H9 (cell line): ENCODE measurements at regions not wholly inside any gene's neighbourhood (a gene's known extent, or its start where the extent isn't known, plus 50 kb on each side); places are given as distances from the start of the nearest gene placed in this dataset.

Source experiments
- DNase-seq: peaks from one replicate; pipeline ENCODE4 v3.0.0-alpha.2; 2017
- H2AFZ ChIP-seq: one replicate; pipeline ENCODE4 v1.6.1; 2013; ENCODE audit warnings: mild to moderate bottlenecking, low read length, control low read depth, moderate library complexity
- H2AK5ac ChIP-seq: 2 replicates; pipeline ENCODE4 v1.6.1; 2013; ENCODE audit warnings: low read length, control low read depth, mixed read lengths; ENCODE audit not compliant: insufficient read length
- H2BK120ac ChIP-seq: one replicate; pipeline ENCODE4 v1.6.1; 2013; ENCODE audit warnings: low read depth, mild to moderate bottlenecking, low read length, control low read depth, inconsistent platforms; ENCODE audit not compliant: poor library complexity, severe bottlenecking
- H2BK12ac ChIP-seq: 2 replicates; pipeline ENCODE4 v1.6.1; 2013; ENCODE audit warnings: low read length, control low read depth, mixed read lengths, low read depth; ENCODE audit not compliant: insufficient read length
- H2BK15ac ChIP-seq: 2 replicates; pipeline ENCODE4 v1.6.1; 2013; ENCODE audit warnings: low read depth, low read length, control low read depth
- H2BK20ac ChIP-seq: one replicate; pipeline ENCODE4 v1.6.1; 2013; ENCODE audit warnings: low read depth, mild to moderate bottlenecking, low read length, control low read depth, inconsistent platforms; ENCODE audit not compliant: poor library complexity, severe bottlenecking
- H2BK5ac ChIP-seq: 2 replicates; pipeline ENCODE4 v1.6.1; 2013; ENCODE audit warnings: low read length, control low read depth, mixed read lengths; ENCODE audit not compliant: insufficient read length
- H3K14ac ChIP-seq: 2 replicates; pipeline ENCODE4 v1.6.1; 2013; ENCODE audit warnings: low read length, control low read depth; ENCODE audit not compliant: insufficient read depth
- H3K18ac ChIP-seq: 2 replicates; pipeline ENCODE4 v1.6.1; 2013; ENCODE audit warnings: low read depth, mild to moderate bottlenecking, mixed read lengths, low read length, control low read depth; ENCODE audit not compliant: insufficient read length
- H3K23ac ChIP-seq: 2 replicates; pipeline ENCODE4 v1.6.1; 2013; ENCODE audit warnings: low read length, control low read depth, mixed read lengths, low read depth; ENCODE audit not compliant: insufficient read length
- H3K23me2 ChIP-seq: 2 replicates; pipeline ENCODE4 v1.6.1; 2013; ENCODE audit warnings: low read depth, mild to moderate bottlenecking, mixed read lengths, low read length, control low read depth; ENCODE audit not compliant: insufficient read length, poor library complexity, severe bottlenecking
- H3K27ac ChIP-seq: 2 replicates; pipeline ENCODE4 v1.5.1; 2013; ENCODE audit warnings: low read length, control low read depth, mixed read lengths, low read depth; ENCODE audit not compliant: insufficient read length
- H3K27me3 ChIP-seq: 2 replicates; pipeline ENCODE4 v1.6.1; 2013; ENCODE audit warnings: low read length, control low read depth, inconsistent platforms; ENCODE audit not compliant: insufficient read depth
- H3K4ac ChIP-seq: 2 replicates; pipeline ENCODE4 v1.6.1; 2013; ENCODE audit warnings: low read depth, mild to moderate bottlenecking, control low read depth, inconsistent platforms, low read length, moderate library complexity
- H3K4me1 ChIP-seq: 2 replicates; pipeline ENCODE4 v1.6.1; 2013; ENCODE audit warnings: low read length, control low read depth, inconsistent platforms; ENCODE audit not compliant: insufficient read depth
- H3K4me2 ChIP-seq: 2 replicates; pipeline ENCODE4 v1.6.1; 2013; ENCODE audit warnings: low read length, control low read depth, mixed read lengths; ENCODE audit not compliant: insufficient read length, insufficient read depth
- H3K56ac ChIP-seq: 2 replicates; pipeline ENCODE4 v1.6.1; 2013; ENCODE audit warnings: low read depth, mild to moderate bottlenecking, mixed read lengths, low read length, control low read depth; ENCODE audit not compliant: insufficient read length
- H3K79me1 ChIP-seq: 2 replicates; pipeline ENCODE4 v1.6.1; 2013; ENCODE audit warnings: low read depth, mild to moderate bottlenecking, moderate library complexity, low read length, control low read depth, inconsistent platforms; ENCODE audit not compliant: insufficient read depth, poor library complexity, severe bottlenecking
- H3K79me2 ChIP-seq: 2 replicates; pipeline ENCODE4 v1.6.1; 2013; ENCODE audit warnings: low read length, control low read depth, inconsistent platforms; ENCODE audit not compliant: insufficient read depth
- H3K9ac ChIP-seq: 2 replicates; pipeline ENCODE4 v1.6.1; 2013; ENCODE audit warnings: low read length, control low read depth, mixed read lengths; ENCODE audit not compliant: insufficient read length; ENCODE audit errors: extremely low read depth
- H3K9me3 ChIP-seq: one replicate; pipeline ENCODE4 v1.6.1; 2013; ENCODE audit warnings: low read depth, low read length, inconsistent platforms; ENCODE audit not compliant: control insufficient read depth
- H3T11ph ChIP-seq: one replicate; pipeline ENCODE4 v1.6.1; 2013; ENCODE audit warnings: mild to moderate bottlenecking, low read length, control low read depth, inconsistent platforms
- H4K20me1 ChIP-seq: one replicate; pipeline ENCODE4 v1.6.1; 2013; ENCODE audit not compliant: control insufficient read depth, insufficient read length, insufficient read depth
- H4K5ac ChIP-seq: 2 replicates; pipeline ENCODE4 v1.6.1; 2013; ENCODE audit warnings: low read depth, mild to moderate bottlenecking, mixed read lengths, low read length, control low read depth; ENCODE audit not compliant: insufficient read length
- H4K8ac ChIP-seq: replicated peaks from 2 replicates; pipeline ENCODE4 v1.6.1; 2013; ENCODE audit warnings: low read length, control low read depth, mixed read lengths, low read depth; ENCODE audit not compliant: insufficient read length
- H4K91ac ChIP-seq: 2 replicates; pipeline ENCODE4 v1.6.1; 2013; ENCODE audit warnings: low read depth, mild to moderate bottlenecking, moderate library complexity, mixed read lengths, low read length, control low read depth; ENCODE audit not compliant: insufficient read length
- H3K27ac Mint-ChIP-seq, 3 experiments: 2 replicates in 2 of 3; 3 replicates in 1 of 3; pipeline ENCODE4 v1.8.0; 2020 to 2021; ENCODE audit warnings: mixed read lengths in 3 of 3, mild to moderate bottlenecking in 1 of 3, moderate library complexity in 1 of 3
- H3K27me3 Mint-ChIP-seq: 2 replicates; pipeline ENCODE4 v1.8.0; 2021; ENCODE audit warnings: low read depth, mild to moderate bottlenecking, moderate library complexity, mixed read lengths
- H3K36me3 Mint-ChIP-seq, 3 experiments: 2 replicates in 2 of 3; 3 replicates in 1 of 3; pipeline ENCODE4 v1.8.0; 2020 to 2021; ENCODE audit warnings: low read depth in 3 of 3, mixed read lengths in 3 of 3; ENCODE audit not compliant: insufficient read depth in 1 of 3
- H3K4me1 Mint-ChIP-seq, 2 experiments: 2 replicates each; pipeline ENCODE4 v1.8.0; 2020; ENCODE audit warnings: mixed read lengths in 2 of 2
- H3K4me3 Mint-ChIP-seq, 2 experiments: 2 replicates in 1 of 2; 3 replicates in 1 of 2; pipeline ENCODE4 v1.8.0; 2020 to 2021; ENCODE audit warnings: mild to moderate bottlenecking in 2 of 2, mixed read lengths in 2 of 2, moderate library complexity in 1 of 2
- H3K9me3 Mint-ChIP-seq, 2 experiments: 2 replicates in 1 of 2; 3 replicates in 1 of 2; pipeline ENCODE4 v1.8.0; 2020; ENCODE audit warnings: mild to moderate bottlenecking in 2 of 2, mixed read lengths in 2 of 2, moderate library complexity in 1 of 2
- CTCF ChIP-seq: fragments of 200-600 bp; sonication (generic); conservative IDR thresholded peaks from 3 replicates; pipeline ENCODE4 v1.8.0; 2021; ENCODE audit warnings: antibody characterized with exemption, mild to moderate bottlenecking
- WGBS: extraction: QIAGEN DNeasy Blood & Tissue Kit; methylation state at CpG from one replicate; pipeline ENCODE4 v1.1.7; 2013; ENCODE audit warnings: missing lambda C conversion rate, low lambda C conversion rate, mixed read lengths; ENCODE audit not compliant: insufficient read length; ENCODE audit errors: extremely low coverage; 5-methylcytosine and 5-hydroxymethylcytosine counted together

- Histone ChIP-seq H2AK5ac (no peak overlapping the region), H3K79me2 (no peaks in the 10 kb centered on the region), H4K20me1 (no peaks in the 10 kb centered on the region), H4K91ac (no peak overlapping the region), H3K14ac (no peak overlapping the region), H2BK120ac (no peak overlapping the region), H3K27me3 (no peaks in the 10 kb centered on the region), H3K4ac (no peak overlapping the region), H3T11ph (no peak overlapping the region), H3K4me2 (no peak overlapping the region), H2BK5ac (no peak overlapping the region), H3K18ac (no peak overlapping the region), H3K9me3 (no peaks in the 10 kb centered on the region), H2BK15ac (no peak overlapping the region), H2AFZ (no peak overlapping the region), H3K9ac (no peak overlapping the region), H4K5ac (no peak overlapping the region), H2BK12ac (no peak overlapping the region), H3K23ac (no peak overlapping the region), H3K4me1 (peaks cover 5% of the 10 kb centered on the region; the same call in 1 of the 2 replicates), H4K8ac (no peak overlapping the region), H3K79me1 (no peaks in the 10 kb centered on the region), H2BK20ac (no peak overlapping the region), H3K27ac (no peak overlapping the region), H3K23me2 (no peaks in the 10 kb centered on the region), H3K56ac (no peak overlapping the region)
- TF ChIP-seq CTCF = no peak
- DNase-seq = no peak
- no peak overlapping the region for H3K4me3 Mint-ChIP-seq
- H3K27me3 Mint-ChIP-seq = peaks cover 3% of the 10 kb centered on the region; the same call in 1 of the 2 replicates
- WGBS = no CpG with 5 or more reads among the region's 3 CpGs
- no peak overlapping the region; a peak in 1 of 7 replicates for H3K27ac Mint-ChIP-seq
- no peaks in the 10 kb centered on the region for H3K36me3 Mint-ChIP-seq
- H3K9me3 Mint-ChIP-seq = peaks cover 0 to 1% of the 10 kb centered on the region in 2 experiments; a peak in 1 of 5 replicates
- H3K4me1 Mint-ChIP-seq = peaks cover 26 to 29% of the 10 kb centered on the region in 2 experiments
These were observed 574.2 kb upstream of the JAG1 start for GRCh38 chr20:11248011-11248409.
